ENCODE measurements at regions not wholly inside any gene's neighbourhood (a gene's known extent, or its start where the extent isn't known, plus 50 kb on each side); places are given as distances from the start of the nearest gene placed in this dataset.

DNA sequence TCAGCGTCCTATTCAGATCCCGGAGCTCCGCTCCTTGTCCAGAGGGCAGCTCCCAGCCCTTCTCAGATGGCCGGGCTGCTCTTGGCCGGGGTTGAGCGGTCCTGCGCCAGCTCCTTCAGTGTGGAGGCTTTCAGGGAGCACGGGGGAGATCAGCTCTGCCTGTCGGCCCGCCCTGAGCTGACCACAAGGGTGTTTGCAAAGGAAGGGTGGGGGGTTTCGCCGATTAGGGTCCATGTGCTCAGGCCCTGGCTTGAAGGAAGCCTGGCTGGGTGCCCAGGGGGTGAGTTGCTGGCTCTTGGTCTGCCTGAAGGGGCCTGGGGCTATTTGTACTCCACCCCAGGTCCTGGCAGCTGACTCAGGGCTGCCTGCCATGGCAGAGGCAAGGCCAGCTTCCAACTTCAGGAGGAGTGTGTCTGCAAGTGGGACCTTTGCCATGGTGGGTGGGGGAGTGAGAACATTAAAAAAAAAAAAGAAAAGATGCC is 250.1 kb upstream of the KLF4 start:
- Histone ChIP-seq H3K4me3 (ENCODE audit: low read depth in 1 of 3, low read length in 3 of 3) (no peak overlapping the region), H3K27ac (ENCODE audit: low read depth in 1 of 2, low read length in 2 of 2) (no peak overlapping the region), H3K9me3 (ENCODE audit: control insufficient read depth in 4 of 4, low read length in 3 of 4) (no peaks in the 10 kb centered on the region), H3K4me1 (ENCODE audit: control insufficient read depth in 4 of 4, insufficient read depth in 4 of 4, low read length in 3 of 4) (peaks cover 0 to 7% (median 1%) of the 10 kb centered on the region in 4 donors), H3K27me3 (ENCODE audit: control insufficient read depth in 4 of 4, insufficient read depth in 4 of 4, low read length in 3 of 4) (no peaks in the 10 kb centered on the region), H3K9ac (ENCODE audit: low read depth in 1 of 2, low read length in 2 of 2) (no peak overlapping the region), H3K36me3 (ENCODE audit: control insufficient read depth in 4 of 4, insufficient read depth in 3 of 4, low read depth in 1 of 4, low read length in 3 of 4) (no peaks in the 10 kb centered on the region)
- TF ChIP-seq, protein P1, sequence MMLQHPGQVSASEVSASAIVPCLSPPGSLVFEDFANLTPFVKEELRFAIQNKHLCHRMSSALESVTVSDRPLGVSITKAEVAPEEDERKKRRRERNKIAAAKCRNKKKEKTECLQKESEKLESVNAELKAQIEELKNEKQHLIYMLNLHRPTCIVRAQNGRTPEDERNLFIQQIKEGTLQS (IDR thresholded peaks at IDR 0.05) = no peak
- no peak for TF ChIP-seq RAD21 (IDR thresholded peaks at IDR 0.05)
- TF ChIP-seq SP1 (IDR thresholded peaks at IDR 0.05) = no peak
- no peak for TF ChIP-seq TAF1 (conservative IDR thresholded peaks at IDR 0.05)
- TF ChIP-seq FOXA2 (IDR thresholded peaks at IDR 0.05) = no peak
- no peak for TF ChIP-seq YY1 (IDR thresholded peaks at IDR 0.05)
- TF ChIP-seq REST (IDR thresholded peaks at IDR 0.05) = no peak
- no peak for TF ChIP-seq RXRA (IDR thresholded peaks at IDR 0.05)
- no peak for TF ChIP-seq CTCF (IDR thresholded peaks at IDR 0.05; ENCODE audit: low read depth, low read length, missing input control)
- no peak for TF ChIP-seq GABPA (IDR thresholded peaks at IDR 0.05 in 1 of 2, conservative IDR thresholded peaks at IDR 0.05 in 1 of 2)
- TF ChIP-seq EGR1 (IDR thresholded peaks at IDR 0.05; ENCODE audit: low read depth in 2 of 2) = no peak
- TF ChIP-seq JUND (IDR thresholded peaks at IDR 0.05) = no peak
- TF ChIP-seq HNF4A (conservative IDR thresholded peaks at IDR 0.05) = no peak
- TF ChIP-seq, protein P2, sequence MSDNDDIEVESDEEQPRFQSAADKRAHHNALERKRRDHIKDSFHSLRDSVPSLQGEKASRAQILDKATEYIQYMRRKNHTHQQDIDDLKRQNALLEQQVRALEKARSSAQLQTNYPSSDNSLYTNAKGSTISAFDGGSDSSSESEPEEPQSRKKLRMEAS (IDR thresholded peaks at IDR 0.05) = no peak
- DNase-seq (ENCODE audit: low spot score) = no peak
- WGBS = 91% methylated on average over 12 of the region's 12 CpGs

GRCh38 chr9:107738789-107739188 is 249.2 kb upstream of the KLF4 start:
- H3K4me1 ChIP-seq (ENCODE audit: control insufficient read depth in 4 of 4, insufficient read depth in 4 of 4, low read length in 3 of 4) = peaks cover 0 to 7% (median 2%) of the 10 kb centered on the region in 4 donors
- no peak for TF ChIP-seq NR2F2 (IDR thresholded peaks at IDR 0.05)
- no peak overlapping the region for H3K27ac ChIP-seq (ENCODE audit: low read depth in 1 of 2, low read length in 2 of 2)
- H3K27me3 ChIP-seq (ENCODE audit: control insufficient read depth in 4 of 4, insufficient read depth in 4 of 4, low read length in 3 of 4) = no peaks in the 10 kb centered on the region
- H3K9me3 ChIP-seq (ENCODE audit: control insufficient read depth in 4 of 4, low read length in 3 of 4) = no peaks in the 10 kb centered on the region
- 92% methylated on average over 2 of the region's 2 CpGs for WGBS
- no peak overlapping the region for H3K9ac ChIP-seq (ENCODE audit: low read depth in 1 of 2, low read length in 2 of 2)
- DNase-seq (ENCODE audit: low spot score) = no peak
- no peaks in the 10 kb centered on the region for H3K36me3 ChIP-seq (ENCODE audit: control insufficient read depth in 4 of 4, insufficient read depth in 3 of 4, low read depth in 1 of 4, low read length in 3 of 4)
- no peak overlapping the region for H3K4me3 ChIP-seq (ENCODE audit: low read depth in 1 of 3, low read length in 3 of 3)
